Prostate gland (tissue), 2 donors: ENCODE measurements at regions not wholly inside any gene's neighbourhood (a gene's known extent, or its start where the extent isn't known, plus 50 kb on each side); places are given as distances from the start of the nearest gene placed in this dataset.

Experiments used
- DNase-seq: peaks from one replicate; pipeline ENCODE4 v3.0.0-alpha.2; 2019; ENCODE audit warnings: low spot score
- H3K27ac ChIP-seq, 2 donors: fragments of 200-600 bp; sonication (generic); 2 replicates each; pipeline ENCODE4 v1.5.1; 2017 to 2019
- H3K27me3 ChIP-seq: fragments of 200-600 bp; sonication (generic); replicated peaks from 2 replicates; pipeline ENCODE4 v1.5.1; 2019; ENCODE audit not compliant: insufficient read depth
- H3K36me3 ChIP-seq, 2 donors: fragments of 200-600 bp; sonication (generic); 1 replicate in 1 of 2; 2 replicates in 1 of 2; pipeline versions ENCODE4 v1.5.1 to v1.8.1; 2017 to 2019
- H3K4me1 ChIP-seq: fragments of 200-600 bp; sonication (generic); replicated peaks from 2 replicates; pipeline ENCODE4 v1.5.1; 2019
- H3K4me3 ChIP-seq, 2 donors: fragments of 200-600 bp; sonication (generic); 2 replicates each; pipeline ENCODE4 v1.5.1; 2017 to 2019
- H3K9me3 ChIP-seq: fragments of 200-600 bp; sonication (generic); 2 replicates; pipeline ENCODE4 v1.5.1; 2017
- CTCF ChIP-seq, 4 experiments: fragments of 200-600 bp in 2 of 4; fragments of 450-650 bp in 2 of 4; sonication (generic) in 2 of 4; IDR thresholded peaks; 1 replicate in 3 of 4; 2 replicates in 1 of 4; pipeline ENCODE4 v1.5.1; 2016 to 2019; ENCODE audit warnings: antibody characterized with exemption in 4 of 4, mild to moderate bottlenecking in 2 of 4, moderate library complexity in 2 of 4
- POLR2A ChIP-seq: fragments of 450-650 bp; IDR thresholded peaks from one replicate; pipeline ENCODE4 v1.6.1; 2016; ENCODE audit warnings: antibody characterized with exemption, mild to moderate bottlenecking
- POLR2AphosphoS5 ChIP-seq: sonication (generic); formaldehyde crosslinking; IDR thresholded peaks from one replicate; pipeline ENCODE4 v1.6.1; 2017; ENCODE audit warnings: antibody characterized with exemption
- WGBS: methylation state at CpG from one replicate; pipeline ENCODE4 v1.1.5; 2018; 5-methylcytosine and 5-hydroxymethylcytosine counted together
- intact Hi-C: fragments of 100-400 bp; cut with DNase I; formaldehyde crosslinking; loops from one replicate; pipeline ENCODE4 v1.14.2; 2022

GRCh38 chr20:61135968-61136367 lies 116.1 kb upstream of the CDH4 start:
- Histone ChIP-seq H3K4me3 (no peak overlapping the region), H3K27ac (no peak overlapping the region), H3K36me3 (no peaks in the 10 kb centered on the region), H3K9me3 (no peaks in the 10 kb centered on the region), H3K4me1 (no peaks in the 10 kb centered on the region), H3K27me3 (peaks cover 9% of the 10 kb centered on the region)
- no peak for DNase-seq
- TF ChIP-seq POLR2A (no peak), CTCF (IDR thresholded peaks at IDR 0.05) (no peak), POLR2AphosphoS5 (no peak)
- intact Hi-C loops = no loop called here
- 24% methylated on average over 15 of the region's 15 CpGs for WGBS

GRCh38 chr20:61138566-61138965 lies 113.5 kb upstream of the CDH4 start:
- intact Hi-C loops = no loop called here
- TF ChIP-seq POLR2A (no peak), POLR2AphosphoS5 (no peak), CTCF (IDR thresholded peaks at IDR 0.05) (no peak)
- H3K27ac ChIP-seq = no peak overlapping the region

GRCh38 chr20:61139031-61139430 lies 113.0 kb upstream of the CDH4 start:
- intact Hi-C loops = no loop called here
- peaks cover 5% of the 10 kb centered on the region for H3K27me3 ChIP-seq
- H3K4me3 ChIP-seq = no peak overlapping the region
- H3K9me3 ChIP-seq = no peaks in the 10 kb centered on the region
- WGBS = 22% methylated on average over 4 of the region's 4 CpGs
- H3K36me3 ChIP-seq = no peaks in the 10 kb centered on the region
- DNase-seq = no peak
- no peak overlapping the region for H3K27ac ChIP-seq
- no peaks in the 10 kb centered on the region for H3K4me1 ChIP-seq
- TF ChIP-seq POLR2AphosphoS5 (no peak), CTCF (IDR thresholded peaks at IDR 0.05) (no peak), POLR2A (no peak)

More at GRCh38 chr20:61138566-61138965, 113.5 kb upstream of the CDH4 start:
- no peaks in the 10 kb centered on the region for H3K4me1 ChIP-seq
- no peak overlapping the region for H3K4me3 ChIP-seq
- WGBS = 61% methylated on average over 5 of the region's 5 CpGs
- no peaks in the 10 kb centered on the region for H3K36me3 ChIP-seq
- peaks cover 5% of the 10 kb centered on the region for H3K27me3 ChIP-seq
- H3K9me3 ChIP-seq = no peaks in the 10 kb centered on the region
- no peak for DNase-seq

GRCh38 chr20:61140576-61140975 lies 111.5 kb upstream of the CDH4 start:
- Histone ChIP-seq H3K4me1 (no peaks in the 10 kb centered on the region), H3K4me3 (no peak overlapping the region), H3K27ac (no peak overlapping the region), H3K27me3 (peaks cover 5% of the 10 kb centered on the region), H3K9me3 (no peaks in the 10 kb centered on the region), H3K36me3 (no peaks in the 10 kb centered on the region)
- no peak for TF ChIP-seq POLR2AphosphoS5
- no peak for TF ChIP-seq POLR2A
- TF ChIP-seq CTCF (IDR thresholded peaks at IDR 0.05) = no peak
- 90% methylated on average over 4 of the region's 4 CpGs for WGBS
- DNase-seq = no peak
- intact Hi-C loops = no loop called here

GRCh38 chr20:61146023-61146422 lies 106.0 kb upstream of the CDH4 start:
- Histone ChIP-seq H3K27ac (no peak overlapping the region), H3K9me3 (no peaks in the 10 kb centered on the region), H3K36me3 (no peaks in the 10 kb centered on the region), H3K4me3 (no peak overlapping the region), H3K27me3 (no peaks in the 10 kb centered on the region), H3K4me1 (no peaks in the 10 kb centered on the region)
- WGBS = 49% methylated on average over 4 of the region's 4 CpGs
- no peak for DNase-seq
- intact Hi-C loops = no loop called here
- TF ChIP-seq POLR2AphosphoS5 = no peak
- TF ChIP-seq CTCF (IDR thresholded peaks at IDR 0.05) = no peak
- no peak for TF ChIP-seq POLR2A
